GM06990 (cell line): ENCODE measurements at regions not wholly inside any gene's neighbourhood (a gene's known extent, or its start where the extent isn't known, plus 50 kb on each side); places are given as distances from the start of the nearest gene placed in this dataset.

Experiments
- DNase-seq: peaks from one replicate; pipeline ENCODE4 v3.0.0-alpha.2; 2011; ENCODE audit not compliant: insufficient read length; ENCODE audit errors: extremely low read depth
- H3K27me3 ChIP-seq: replicated peaks from 2 replicates; pipeline ENCODE4 v1.6.0; 2011; ENCODE audit warnings: low read length; ENCODE audit not compliant: control insufficient read depth, insufficient read depth
- H3K36me3 ChIP-seq: 2 replicates; pipeline ENCODE4 v1.5.1; 2011; ENCODE audit warnings: low read length; ENCODE audit not compliant: control insufficient read depth, insufficient read depth
- H3K4me3 ChIP-seq: replicated peaks from 2 replicates; pipeline ENCODE4 v1.5.1; 2011; ENCODE audit warnings: low read depth, mild to moderate bottlenecking, control low read depth, low read length
- TF ChIP-seq, protein P1 (sequence below): IDR thresholded peaks from 2 replicates; pipeline ENCODE4 v1.5.1; 2011; ENCODE audit warnings: low read length, control low read depth, mild to moderate bottlenecking, inconsistent platforms; ENCODE audit not compliant: insufficient read depth, poor library complexity, severe bottlenecking

DNA sequence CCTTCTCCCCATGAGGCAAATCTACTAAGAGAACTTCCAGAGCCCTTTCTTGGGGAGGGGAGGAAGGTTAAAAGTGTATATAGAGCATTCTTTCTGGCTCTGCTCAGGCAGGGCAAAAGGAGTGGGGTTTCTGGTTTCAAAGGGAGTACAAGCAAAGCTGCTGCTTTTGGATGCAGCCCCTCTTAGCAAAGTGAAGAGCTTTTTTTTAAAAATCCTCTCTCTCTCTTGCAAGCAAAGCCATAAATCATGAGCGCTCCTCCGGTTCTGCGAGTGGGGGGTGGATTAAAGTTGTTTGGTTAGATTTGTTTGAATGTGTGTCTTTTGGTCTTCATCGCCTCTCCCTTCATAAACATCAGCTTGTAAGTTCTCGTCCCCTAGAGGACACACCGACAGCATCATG lies 546.6 kb upstream of the TBX3 start:
- no peak for DNase-seq
- Histone ChIP-seq H3K4me3 (no peak overlapping the region), H3K27me3 (no peaks in the 10 kb centered on the region), H3K36me3 (no peaks in the 10 kb centered on the region)
- TF ChIP-seq, protein P1, sequence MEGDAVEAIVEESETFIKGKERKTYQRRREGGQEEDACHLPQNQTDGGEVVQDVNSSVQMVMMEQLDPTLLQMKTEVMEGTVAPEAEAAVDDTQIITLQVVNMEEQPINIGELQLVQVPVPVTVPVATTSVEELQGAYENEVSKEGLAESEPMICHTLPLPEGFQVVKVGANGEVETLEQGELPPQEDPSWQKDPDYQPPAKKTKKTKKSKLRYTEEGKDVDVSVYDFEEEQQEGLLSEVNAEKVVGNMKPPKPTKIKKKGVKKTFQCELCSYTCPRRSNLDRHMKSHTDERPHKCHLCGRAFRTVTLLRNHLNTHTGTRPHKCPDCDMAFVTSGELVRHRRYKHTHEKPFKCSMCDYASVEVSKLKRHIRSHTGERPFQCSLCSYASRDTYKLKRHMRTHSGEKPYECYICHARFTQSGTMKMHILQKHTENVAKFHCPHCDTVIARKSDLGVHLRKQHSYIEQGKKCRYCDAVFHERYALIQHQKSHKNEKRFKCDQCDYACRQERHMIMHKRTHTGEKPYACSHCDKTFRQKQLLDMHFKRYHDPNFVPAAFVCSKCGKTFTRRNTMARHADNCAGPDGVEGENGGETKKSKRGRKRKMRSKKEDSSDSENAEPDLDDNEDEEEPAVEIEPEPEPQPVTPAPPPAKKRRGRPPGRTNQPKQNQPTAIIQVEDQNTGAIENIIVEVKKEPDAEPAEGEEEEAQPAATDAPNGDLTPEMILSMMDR: no peak

DNA sequence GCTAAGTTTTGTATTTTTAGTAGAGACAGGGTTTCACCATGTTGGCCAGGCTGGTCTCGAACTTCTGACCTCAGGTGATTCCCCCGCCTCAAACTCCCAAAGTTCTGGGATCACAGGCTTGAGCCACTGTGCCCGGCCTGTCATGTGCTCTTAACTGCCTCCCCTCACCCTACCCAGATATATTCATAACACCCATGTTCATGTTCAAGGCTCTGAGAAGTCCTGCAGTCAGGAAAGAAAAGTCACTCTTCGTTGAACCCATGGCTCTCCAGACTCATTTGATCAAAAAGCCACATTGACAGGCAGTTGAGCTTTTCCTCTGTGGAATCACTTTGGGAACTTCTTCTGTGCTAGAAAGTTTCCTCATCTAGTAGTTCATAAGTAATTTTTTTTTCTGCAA lies 545.5 kb upstream of the TBX3 start:
- Histone ChIP-seq H3K27me3 (no peaks in the 10 kb centered on the region), H3K4me3 (no peak overlapping the region), H3K36me3 (no peaks in the 10 kb centered on the region)
- DNase-seq: no peak
- TF ChIP-seq, protein P1: no peak

DNA sequence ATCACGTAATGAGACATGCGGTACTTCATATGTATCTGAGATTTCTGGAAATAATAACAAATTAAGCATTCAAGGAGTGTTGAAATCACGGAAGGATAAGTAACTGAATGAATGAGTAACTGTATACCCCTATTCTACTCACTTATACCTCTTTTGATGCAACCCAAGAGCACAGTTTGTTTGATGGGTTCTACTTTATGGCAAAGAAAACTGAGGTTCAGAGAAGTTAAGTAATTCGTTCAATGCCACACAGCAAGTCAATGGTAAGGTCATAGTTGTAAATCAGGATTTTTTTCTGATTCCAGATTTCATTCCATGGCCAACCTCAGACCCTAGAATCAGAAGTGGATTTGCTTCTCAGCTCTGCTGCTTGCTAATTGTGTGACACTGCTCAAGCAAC lies 544.5 kb upstream of the TBX3 start:
- Histone ChIP-seq H3K27me3 (no peaks in the 10 kb centered on the region), H3K36me3 (no peaks in the 10 kb centered on the region)
- TF ChIP-seq, protein P1: no peak

DNA sequence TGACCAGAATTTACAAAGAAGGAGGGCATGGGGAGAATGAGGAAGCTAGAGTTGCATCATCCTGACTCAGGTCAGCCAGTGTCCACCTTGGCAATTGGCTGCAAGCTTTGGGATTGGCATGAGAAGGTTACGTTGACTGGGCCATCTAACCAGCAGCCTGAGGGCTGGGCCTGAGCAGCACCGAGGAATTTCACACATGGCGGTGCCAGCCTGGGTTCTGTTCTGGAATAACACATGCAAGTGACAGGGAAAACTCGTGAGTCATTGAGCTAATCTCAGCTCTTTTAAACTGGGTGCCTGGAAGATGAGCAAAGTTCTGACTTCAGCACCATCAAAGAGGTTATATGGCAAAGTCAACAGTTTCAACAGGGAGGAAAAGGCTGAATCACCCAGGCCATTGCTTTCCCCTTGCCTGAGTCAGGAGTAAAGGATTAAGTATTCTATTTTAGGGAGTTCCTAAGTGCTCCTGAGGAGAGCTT lies 543.2 kb upstream of the TBX3 start:
- DNase-seq: no peak
- TF ChIP-seq, protein P1: no peak
- Histone ChIP-seq H3K36me3 (no peaks in the 10 kb centered on the region), H3K27me3 (no peaks in the 10 kb centered on the region), H3K4me3 (no peak overlapping the region)

More for the DNA sequence above, 544.5 kb upstream of the TBX3 start:
- H3K4me3 ChIP-seq: no peak overlapping the region
- no peak for DNase-seq

DNA sequence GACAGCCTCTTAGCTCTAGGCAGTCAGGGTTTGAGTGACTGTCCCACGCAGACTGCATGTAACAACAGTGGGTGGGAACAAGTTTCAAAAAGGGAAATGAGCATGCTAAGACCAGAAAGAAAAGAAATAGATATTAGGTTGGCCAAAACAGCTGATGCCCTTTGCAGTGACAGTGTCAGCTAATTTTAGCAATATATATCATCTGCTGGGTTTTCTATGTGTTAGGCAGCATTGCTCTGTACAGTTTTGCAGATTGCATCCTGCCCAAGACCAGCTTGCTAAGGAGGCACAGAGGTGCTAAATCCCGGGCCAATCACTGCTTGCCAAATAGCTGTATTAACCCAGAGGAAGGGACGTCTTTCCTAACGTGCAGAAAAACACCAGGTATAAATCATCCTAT lies 541.9 kb upstream of the TBX3 start:
- Histone ChIP-seq H3K36me3 (no peaks in the 10 kb centered on the region), H3K4me3 (no peak overlapping the region), H3K27me3 (no peaks in the 10 kb centered on the region)
- DNase-seq: no peak
- TF ChIP-seq, protein P1: no peak

DNA sequence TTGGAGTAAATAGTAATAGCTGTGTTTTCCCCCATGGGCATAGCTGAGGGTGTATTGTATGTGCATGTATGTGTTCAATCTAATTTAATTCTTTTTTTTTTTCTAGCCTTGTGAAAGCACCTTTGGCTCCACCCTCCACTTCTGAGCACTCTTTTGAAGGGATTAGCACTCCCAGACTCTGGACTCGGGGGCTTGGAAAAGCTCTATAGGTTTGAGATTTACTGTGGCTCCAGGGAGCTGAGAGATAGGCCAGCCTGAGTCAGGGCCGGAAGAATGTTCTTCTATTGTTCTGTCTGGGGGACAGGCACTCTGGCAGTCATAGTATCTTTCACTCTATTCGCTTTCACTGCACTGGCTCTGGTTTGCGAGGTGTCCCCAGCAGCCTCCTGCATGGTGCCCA lies 540.0 kb upstream of the TBX3 start:
- DNase-seq: no peak
- Histone ChIP-seq H3K4me3 (no peak overlapping the region), H3K27me3 (no peaks in the 10 kb centered on the region), H3K36me3 (no peaks in the 10 kb centered on the region)
- TF ChIP-seq, protein P1: no peak
